Nephron progenitor cell (in vitro differentiated cells): ENCODE measurements at regions not wholly inside any gene's neighbourhood (a gene's known extent, or its start where the extent isn't known, plus 50 kb on each side); places are given as distances from the start of the nearest gene placed in this dataset.

Source experiments
- DNase-seq: peaks from one replicate; pipeline ENCODE4 v3.0.0; 2021
- H3K27ac Mint-ChIP-seq: 2 replicates; pipeline ENCODE4 v1.8.0; 2021; ENCODE audit warnings: mild to moderate bottlenecking, moderate library complexity, mixed read lengths
- H3K27me3 Mint-ChIP-seq: 2 replicates; pipeline ENCODE4 v1.8.0; 2021; ENCODE audit warnings: mild to moderate bottlenecking, low read depth, mixed read lengths; ENCODE audit not compliant: poor library complexity
- H3K36me3 Mint-ChIP-seq: 2 replicates; pipeline ENCODE4 v1.8.0; 2021; ENCODE audit warnings: low read depth, mixed read lengths
- H3K4me1 Mint-ChIP-seq: 2 replicates; pipeline ENCODE4 v1.8.0; 2021; ENCODE audit warnings: mixed read lengths
- H3K4me3 Mint-ChIP-seq: 2 replicates; pipeline ENCODE4 v1.8.0; 2021; ENCODE audit warnings: mild to moderate bottlenecking, moderate library complexity, mixed read lengths
- H3K9me3 Mint-ChIP-seq: 2 replicates; pipeline ENCODE4 v1.8.0; 2021; ENCODE audit warnings: mild to moderate bottlenecking, moderate library complexity, mixed read lengths
- CTCF ChIP-seq: fragments of 200-600 bp; sonication (generic); IDR thresholded peaks from 2 replicates; pipeline ENCODE4 v1.5.0; 2021; ENCODE audit warnings: antibody characterized with exemption

- H3K4me3 Mint-ChIP-seq: no peak overlapping the region
- H3K27ac Mint-ChIP-seq: no peak overlapping the region
- H3K9me3 Mint-ChIP-seq: peaks cover 9% of the 10 kb centered on the region
- peaks cover 5% of the 10 kb centered on the region for H3K27me3 Mint-ChIP-seq
- no peaks in the 10 kb centered on the region for H3K36me3 Mint-ChIP-seq
- no peak for DNase-seq
- no peak for TF ChIP-seq CTCF
- H3K4me1 Mint-ChIP-seq: no peaks in the 10 kb centered on the region
These were observed 165.1 kb downstream of the AHR start for GRCh38 chr7:17463511-17464085.

- no peak overlapping the region for H3K4me3 Mint-ChIP-seq
- no peak overlapping the region for H3K27ac Mint-ChIP-seq
- no peaks in the 10 kb centered on the region for H3K36me3 Mint-ChIP-seq
- TF ChIP-seq CTCF: no peak
- peaks cover 5% of the 10 kb centered on the region for H3K27me3 Mint-ChIP-seq
- H3K9me3 Mint-ChIP-seq: no peaks in the 10 kb centered on the region
- DNase-seq: no peak
- H3K4me1 Mint-ChIP-seq: no peaks in the 10 kb centered on the region
These were observed 167.8 kb downstream of the AHR start for GRCh38 chr7:17466216-17466615.

GRCh38 chr7:17467386-17467945 lies 169.0 kb downstream of the AHR start:
- DNase-seq: no peak
- no peaks in the 10 kb centered on the region for H3K9me3 Mint-ChIP-seq
- no peak overlapping the region for H3K4me3 Mint-ChIP-seq
- no peak overlapping the region for H3K27ac Mint-ChIP-seq
- H3K4me1 Mint-ChIP-seq: no peaks in the 10 kb centered on the region
- no peaks in the 10 kb centered on the region for H3K36me3 Mint-ChIP-seq
- TF ChIP-seq CTCF: no peak
- H3K27me3 Mint-ChIP-seq: peaks cover 5% of the 10 kb centered on the region

- Mint-ChIP-seq H3K4me1 (no peaks in the 10 kb centered on the region), H3K27me3 (peaks cover 4% of the 10 kb centered on the region), H3K27ac (no peak overlapping the region), H3K9me3 (no peaks in the 10 kb centered on the region), H3K36me3 (no peaks in the 10 kb centered on the region), H3K4me3 (no peak overlapping the region)
- TF ChIP-seq CTCF: no peak
- DNase-seq: no peak
These were observed 172.9 kb downstream of the AHR start for GRCh38 chr7:17471325-17471724.

- DNase-seq: no peak
- H3K4me1 Mint-ChIP-seq: no peaks in the 10 kb centered on the region
- peaks cover 3% of the 10 kb centered on the region for H3K27me3 Mint-ChIP-seq
- no peak overlapping the region for H3K4me3 Mint-ChIP-seq
- H3K36me3 Mint-ChIP-seq: no peaks in the 10 kb centered on the region
- no peak for TF ChIP-seq CTCF
- H3K9me3 Mint-ChIP-seq: no peaks in the 10 kb centered on the region
- no peak overlapping the region for H3K27ac Mint-ChIP-seq
These were observed 174.1 kb downstream of the AHR start for GRCh38 chr7:17472518-17472917.

- Mint-ChIP-seq H3K9me3 (no peaks in the 10 kb centered on the region), H3K36me3 (no peaks in the 10 kb centered on the region), H3K27ac (no peak overlapping the region), H3K4me1 (no peaks in the 10 kb centered on the region), H3K4me3 (no peak overlapping the region), H3K27me3 (peaks cover 3% of the 10 kb centered on the region)
- no peak for TF ChIP-seq CTCF
- DNase-seq: no peak
These were observed 174.5 kb downstream of the AHR start for GRCh38 chr7:17472939-17473338.
